ENCODE measurements at regions not wholly inside any gene's neighbourhood (a gene's known extent, or its start where the extent isn't known, plus 50 kb on each side); places are given as distances from the start of the nearest gene placed in this dataset.
"Not testable (repeated sequence)": the region's sequence is repeated elsewhere in the genome, so short reads cannot be mapped to it uniquely, and the experiment has no call there.

- ATAC-seq (no peak), DNase-seq (no peak)
- Mint-ChIP-seq H3K4me1 (peaks cover 18% of the 10 kb centered on the region), H3K9me3 (no peaks in the 10 kb centered on the region), H3K27ac (no peak overlapping the region), H3K4me3 (no peak overlapping the region), H3K27me3 (peaks cover 8% of the 10 kb centered on the region)
These were observed 80.2 kb upstream of the C15orf39 start for GRCh38 chr15:75121491-75121890.

- ATAC-seq (no peak), DNase-seq (no peak)
- Mint-ChIP-seq H3K27ac (no peak overlapping the region), H3K4me1 (peaks cover 27% of the 10 kb centered on the region), H3K9me3 (no peaks in the 10 kb centered on the region), H3K27me3 (peaks cover 8% of the 10 kb centered on the region), H3K4me3 (no peak overlapping the region)
These were observed 78.3 kb upstream of the C15orf39 start for GRCh38 chr15:75123395-75123794.

GRCh38 chr15:75124278-75124677, 77.4 kb upstream of the C15orf39 start:
- H3K9me3 Mint-ChIP-seq, ATAC-seq: not testable (repeated sequence)

GRCh38 chr15:75125935-75126334, 75.7 kb upstream of the C15orf39 start:
- Mint-ChIP-seq H3K27ac (no peak overlapping the region), H3K4me3 (no peak overlapping the region)

More at GRCh38 chr15:75124278-75124677, 77.4 kb upstream of the C15orf39 start:
- peaks cover 10% of the 10 kb centered on the region for H3K27me3 Mint-ChIP-seq
- not testable (repeated sequence) for DNase-seq, H3K27ac Mint-ChIP-seq, H3K4me3 Mint-ChIP-seq
- peaks cover 27% of the 10 kb centered on the region for H3K4me1 Mint-ChIP-seq

GRCh38 chr15:75126864-75127580, 74.7 kb upstream of the C15orf39 start:
- Mint-ChIP-seq H3K4me1 (peaks cover 52% of the 10 kb centered on the region), H3K9me3 (no peaks in the 10 kb centered on the region), H3K4me3 (no peak overlapping the region), H3K27ac (no peak overlapping the region), H3K27me3 (peaks cover 16% of the 10 kb centered on the region)
- no peak for ATAC-seq
- no peak for DNase-seq

More at GRCh38 chr15:75125935-75126334, 75.7 kb upstream of the C15orf39 start:
- H3K27me3 Mint-ChIP-seq = peaks cover 16% of the 10 kb centered on the region
- DNase-seq (no peak), ATAC-seq (no peak)
- no peaks in the 10 kb centered on the region for H3K9me3 Mint-ChIP-seq
- H3K4me1 Mint-ChIP-seq = peaks cover 44% of the 10 kb centered on the region

- Mint-ChIP-seq H3K4me3 (no peak overlapping the region), H3K27ac (no peak overlapping the region)
These were observed 71.9 kb upstream of the C15orf39 start for GRCh38 chr15:75129788-75130187.

GRCh38 chr15:75131269-75131643, 70.4 kb upstream of the C15orf39 start:
- peaks cover 36% of the 10 kb centered on the region for H3K4me1 Mint-ChIP-seq
- ATAC-seq = no peak
- DNase-seq = no peak
- peak overlapping the region; percentile 27 to 68 for H3K4me3 Mint-ChIP-seq
- peaks cover 15% of the 10 kb centered on the region for H3K27me3 Mint-ChIP-seq
- no peaks in the 10 kb centered on the region for H3K9me3 Mint-ChIP-seq
- no peak overlapping the region for H3K27ac Mint-ChIP-seq

More at GRCh38 chr15:75129788-75130187, 71.9 kb upstream of the C15orf39 start:
- DNase-seq (no peak), ATAC-seq (no peak)
- Mint-ChIP-seq H3K4me1 (peaks cover 39% of the 10 kb centered on the region), H3K27me3 (peaks cover 8% of the 10 kb centered on the region), H3K9me3 (no peaks in the 10 kb centered on the region)

- H3K4me3 Mint-ChIP-seq = no peak overlapping the region
- ATAC-seq (no peak), DNase-seq (no peak)
- H3K9me3 Mint-ChIP-seq = no peaks in the 10 kb centered on the region
- peaks cover 15% of the 10 kb centered on the region for H3K27me3 Mint-ChIP-seq
- no peak overlapping the region for H3K27ac Mint-ChIP-seq
- H3K4me1 Mint-ChIP-seq = peaks cover 30% of the 10 kb centered on the region
These were observed 66.9 kb upstream of the C15orf39 start for GRCh38 chr15:75134748-75135147.

GRCh38 chr15:75136118-75136517, 65.6 kb upstream of the C15orf39 start:
- H3K27me3 Mint-ChIP-seq = peaks cover 14% of the 10 kb centered on the region
- ATAC-seq (no peak), DNase-seq (no peak)
- no peak overlapping the region for H3K4me3 Mint-ChIP-seq
- H3K4me1 Mint-ChIP-seq = peaks cover 16% of the 10 kb centered on the region
- no peak overlapping the region for H3K27ac Mint-ChIP-seq
- H3K9me3 Mint-ChIP-seq = peaks cover 4 to 10% of the 10 kb centered on the region in 2 donors

GRCh38 chr15:75136758-75137157, 64.9 kb upstream of the C15orf39 start:
- ATAC-seq (no peak), DNase-seq (no peak)
- no peak overlapping the region for H3K27ac Mint-ChIP-seq
- no peak overlapping the region for H3K4me3 Mint-ChIP-seq
- H3K4me1 Mint-ChIP-seq = peaks cover 10% of the 10 kb centered on the region
- H3K27me3 Mint-ChIP-seq = peaks cover 14% of the 10 kb centered on the region
- H3K9me3 Mint-ChIP-seq = peaks cover 6 to 13% of the 10 kb centered on the region in 2 donors

- H3K9me3 Mint-ChIP-seq = peaks cover 18 to 26% of the 10 kb centered on the region in 2 donors
- H3K4me1 Mint-ChIP-seq = peaks cover 10% of the 10 kb centered on the region
- H3K4me3 Mint-ChIP-seq = no peak overlapping the region
- ATAC-seq = peak; percentile 31
- no peak overlapping the region for H3K27ac Mint-ChIP-seq
- no peak for DNase-seq
- peaks cover 14% of the 10 kb centered on the region for H3K27me3 Mint-ChIP-seq
These were observed 63.4 kb upstream of the C15orf39 start for GRCh38 chr15:75138016-75138999.

GRCh38 chr15:75140080-75140879, 61.4 kb upstream of the C15orf39 start:
- peaks cover 18 to 39% of the 10 kb centered on the region in 2 donors for H3K9me3 Mint-ChIP-seq
- no peak overlapping the region for H3K4me3 Mint-ChIP-seq
- ATAC-seq (no peak), DNase-seq (no peak)
- peaks cover 14% of the 10 kb centered on the region for H3K27me3 Mint-ChIP-seq
- peaks cover 10% of the 10 kb centered on the region for H3K4me1 Mint-ChIP-seq
- no peak overlapping the region for H3K27ac Mint-ChIP-seq

GRCh38 chr15:75142499-75142898, 59.2 kb upstream of the C15orf39 start:
- no peak overlapping the region for H3K27ac Mint-ChIP-seq
- no peak for DNase-seq
- H3K9me3 Mint-ChIP-seq = peaks cover 18 to 44% of the 10 kb centered on the region in 2 donors
- no peak overlapping the region for H3K4me3 Mint-ChIP-seq
- ATAC-seq = no peak
- H3K27me3 Mint-ChIP-seq = peaks cover 7% of the 10 kb centered on the region
- peaks cover 10% of the 10 kb centered on the region for H3K4me1 Mint-ChIP-seq

- Mint-ChIP-seq H3K4me1 (no peaks in the 10 kb centered on the region), H3K9me3 (peaks cover 18 to 44% of the 10 kb centered on the region in 2 donors), H3K27me3 (no peaks in the 10 kb centered on the region), H3K27ac (no peak overlapping the region), H3K4me3 (no peak overlapping the region)
- DNase-seq (peak in 1 of 2 donors; percentile 21), ATAC-seq (no peak)
These were observed 57.8 kb upstream of the C15orf39 start for GRCh38 chr15:75143738-75144334.
